Stomach (tissue), 4 donors: ENCODE measurements at regions not wholly inside any gene's neighbourhood (a gene's known extent, or its start where the extent isn't known, plus 50 kb on each side); places are given as distances from the start of the nearest gene placed in this dataset.

Source experiments
- EP300 ChIP-seq: sonication (generic); formaldehyde crosslinking; IDR thresholded peaks from one replicate; pipeline ENCODE4 v1.6.1; 2017; ENCODE audit warnings: antibody characterized with exemption
- POLR2A ChIP-seq, 4 donors: fragments of 450-650 bp; IDR thresholded peaks; one replicate each; pipeline ENCODE4 v1.6.1; 2016; ENCODE audit warnings: antibody characterized with exemption in 4 of 4, control low read depth in 2 of 4, mild to moderate bottlenecking in 1 of 4, moderate library complexity in 1 of 4
- TF ChIP-seq, protein P1 (sequence below), 7 experiments: fragments of 450-650 bp in 4 of 7; fragments of 200-600 bp in 3 of 7; sonication (generic) in 3 of 7; IDR thresholded peaks; one replicate each; pipeline ENCODE4 v1.5.1; 2016 to 2019; ENCODE audit warnings: antibody characterized with exemption in 7 of 7, control low read depth in 2 of 7, mild to moderate bottlenecking in 1 of 7

DNA sequence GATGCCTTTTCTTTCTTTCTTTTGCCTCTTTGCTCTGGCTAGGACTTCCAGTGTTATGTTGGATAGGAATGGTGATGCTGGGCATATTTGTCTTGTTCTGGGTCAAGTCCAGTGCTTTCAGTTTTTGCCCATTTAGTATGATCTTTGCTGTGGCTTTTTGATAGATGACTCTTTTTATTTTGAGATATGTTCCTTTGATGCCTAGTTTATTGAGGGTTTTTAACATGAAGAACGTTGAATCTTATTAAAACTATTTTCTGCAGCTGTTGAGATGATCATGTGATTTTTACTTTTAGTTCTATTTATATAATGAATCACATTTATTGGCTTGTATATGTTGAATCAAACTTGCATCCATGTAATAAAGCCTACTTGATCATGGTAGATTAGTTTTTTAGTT lies 363.8 kb upstream of the RASGRP1 start:
- TF ChIP-seq, protein P1, sequence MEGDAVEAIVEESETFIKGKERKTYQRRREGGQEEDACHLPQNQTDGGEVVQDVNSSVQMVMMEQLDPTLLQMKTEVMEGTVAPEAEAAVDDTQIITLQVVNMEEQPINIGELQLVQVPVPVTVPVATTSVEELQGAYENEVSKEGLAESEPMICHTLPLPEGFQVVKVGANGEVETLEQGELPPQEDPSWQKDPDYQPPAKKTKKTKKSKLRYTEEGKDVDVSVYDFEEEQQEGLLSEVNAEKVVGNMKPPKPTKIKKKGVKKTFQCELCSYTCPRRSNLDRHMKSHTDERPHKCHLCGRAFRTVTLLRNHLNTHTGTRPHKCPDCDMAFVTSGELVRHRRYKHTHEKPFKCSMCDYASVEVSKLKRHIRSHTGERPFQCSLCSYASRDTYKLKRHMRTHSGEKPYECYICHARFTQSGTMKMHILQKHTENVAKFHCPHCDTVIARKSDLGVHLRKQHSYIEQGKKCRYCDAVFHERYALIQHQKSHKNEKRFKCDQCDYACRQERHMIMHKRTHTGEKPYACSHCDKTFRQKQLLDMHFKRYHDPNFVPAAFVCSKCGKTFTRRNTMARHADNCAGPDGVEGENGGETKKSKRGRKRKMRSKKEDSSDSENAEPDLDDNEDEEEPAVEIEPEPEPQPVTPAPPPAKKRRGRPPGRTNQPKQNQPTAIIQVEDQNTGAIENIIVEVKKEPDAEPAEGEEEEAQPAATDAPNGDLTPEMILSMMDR (IDR thresholded peaks at IDR 0.05): no peak
- TF ChIP-seq EP300 (no peak), POLR2A (IDR thresholded peaks at IDR 0.05) (no peak)
